Stimulated activated CD4-positive, alpha-beta T cell treated with anti-CD3 and anti-CD28 coated beads, Interleukin-15, amount 100 ng/mL, for 1 hour (primary cell): ENCODE measurements at regions not wholly inside any gene's neighbourhood (a gene's known extent, or its start where the extent isn't known, plus 50 kb on each side); places are given as distances from the start of the nearest gene placed in this dataset.
A peak's percentile ranks its signal among the peaks of the same experiment; 100 is the strongest.

Experiments
- DNase-seq, 2 donors: peaks; one replicate each; pipeline ENCODE4 v3.0.0-alpha.2; 2020; ENCODE audit warnings: low read depth in 1 of 2, low spot score in 1 of 2

- no peak for DNase-seq
These were observed 749.5 kb downstream of the VRK1 start for GRCh38 chr14:97546491-97547230.

- DNase-seq: no peak
These were observed 753.3 kb downstream of the VRK1 start for GRCh38 chr14:97550463-97550862.

- DNase-seq: no peak
These were observed 757.4 kb downstream of the VRK1 start for GRCh38 chr14:97554597-97554996.

- DNase-seq: no peak
These were observed 767.2 kb downstream of the VRK1 start for GRCh38 chr14:97564334-97564733.

- DNase-seq: no peak
These were observed 774.0 kb downstream of the VRK1 start for GRCh38 chr14:97571201-97571600.

- no peak for DNase-seq
These were observed 774.8 kb downstream of the VRK1 start for GRCh38 chr14:97571866-97572555.

GRCh38 chr14:97572583-97573458 is 775.6 kb downstream of the VRK1 start:
- no peak for DNase-seq

GRCh38 chr14:97575677-97576076 is 778.5 kb downstream of the VRK1 start:
- no peak for DNase-seq

- no peak for DNase-seq
These were observed 781.9 kb downstream of the VRK1 start for GRCh38 chr14:97578982-97579548.

- no peak for DNase-seq
These were observed 783.8 kb downstream of the VRK1 start for GRCh38 chr14:97581016-97581415.

GRCh38 chr14:97582022-97582421 is 784.8 kb downstream of the VRK1 start:
- no peak for DNase-seq

GRCh38 chr14:97584528-97584927 is 787.3 kb downstream of the VRK1 start:
- no peak for DNase-seq

- no peak for DNase-seq
These were observed 795.3 kb downstream of the VRK1 start for GRCh38 chr14:97592341-97592980.

- no peak for DNase-seq
These were observed 797.1 kb downstream of the VRK1 start for GRCh38 chr14:97594306-97594705.

- DNase-seq: peak; percentile 10 to 39
These were observed 805.4 kb downstream of the VRK1 start for GRCh38 chr14:97602438-97603117.

GRCh38 chr14:97603201-97603600 is 806.0 kb downstream of the VRK1 start:
- DNase-seq: no peak

GRCh38 chr14:97604731-97605130 is 807.5 kb downstream of the VRK1 start:
- no peak for DNase-seq

GRCh38 chr14:97618401-97618800 is 821.2 kb downstream of the VRK1 start:
- DNase-seq: no peak

- DNase-seq: no peak
These were observed 821.9 kb downstream of the VRK1 start for GRCh38 chr14:97618917-97619690.

GRCh38 chr14:97620066-97620465 is 822.9 kb downstream of the VRK1 start:
- DNase-seq: no peak
